ENCODE measurements at regions not wholly inside any gene's neighbourhood (a gene's known extent, or its start where the extent isn't known, plus 50 kb on each side); places are given as distances from the start of the nearest gene placed in this dataset.

GRCh38 chr6:22783931-22784330, 214.6 kb downstream of the HDGFL1 start:
- Mint-ChIP-seq H3K27ac (ENCODE audit: unreplicated experiment) (peak overlapping the region; percentile 12), H3K36me3 (ENCODE audit: unreplicated experiment) (peaks cover 9% of the 10 kb centered on the region), H3K9me3 (ENCODE audit: unreplicated experiment) (peaks cover 6% of the 10 kb centered on the region), H3K4me3 (ENCODE audit: unreplicated experiment) (no peak overlapping the region), H3K4me1 (ENCODE audit: low read depth, unreplicated experiment) (peaks cover 18% of the 10 kb centered on the region), H3K27me3 (ENCODE audit: unreplicated experiment) (no peaks in the 10 kb centered on the region)
- TF ChIP-seq CTCF (IDR thresholded peaks at IDR 0.05; ENCODE audit: partially characterized antibody, unreplicated experiment), result no peak
- DNase-seq, result no peak

- Mint-ChIP-seq H3K27me3 (ENCODE audit: unreplicated experiment) (no peaks in the 10 kb centered on the region), H3K9me3 (ENCODE audit: unreplicated experiment) (peaks cover 6% of the 10 kb centered on the region), H3K4me3 (ENCODE audit: unreplicated experiment) (peak overlapping the region; percentile 60), H3K36me3 (ENCODE audit: unreplicated experiment) (peaks cover 4% of the 10 kb centered on the region), H3K27ac (ENCODE audit: unreplicated experiment) (peak overlapping the region; percentile 62), H3K4me1 (ENCODE audit: low read depth, unreplicated experiment) (peaks cover 18% of the 10 kb centered on the region)
- DNase-seq, result peak; percentile 13
- no peak for TF ChIP-seq CTCF (IDR thresholded peaks at IDR 0.05; ENCODE audit: partially characterized antibody, unreplicated experiment)
Observed at GRCh38 chr6:22784601-22785410, 215.4 kb downstream of the HDGFL1 start.

GRCh38 chr6:22788038-22788437, 218.7 kb downstream of the HDGFL1 start:
- Mint-ChIP-seq H3K36me3 (ENCODE audit: unreplicated experiment) (peaks cover 5% of the 10 kb centered on the region), H3K27me3 (ENCODE audit: unreplicated experiment) (no peaks in the 10 kb centered on the region), H3K27ac (ENCODE audit: unreplicated experiment) (no peak overlapping the region), H3K4me3 (ENCODE audit: unreplicated experiment) (no peak overlapping the region), H3K4me1 (ENCODE audit: low read depth, unreplicated experiment) (peaks cover 18% of the 10 kb centered on the region), H3K9me3 (ENCODE audit: unreplicated experiment) (peaks cover 4% of the 10 kb centered on the region)
- no peak for DNase-seq
- TF ChIP-seq CTCF (IDR thresholded peaks at IDR 0.05; ENCODE audit: partially characterized antibody, unreplicated experiment), result no peak

- TF ChIP-seq CTCF (IDR thresholded peaks at IDR 0.05; ENCODE audit: partially characterized antibody, unreplicated experiment), result no peak
Observed at GRCh38 chr6:22789315-22789714, 219.9 kb downstream of the HDGFL1 start.

GRCh38 chr6:22794844-22795243, 225.5 kb downstream of the HDGFL1 start:
- DNase-seq, result no peak
- Mint-ChIP-seq H3K27ac (ENCODE audit: unreplicated experiment) (no peak overlapping the region), H3K36me3 (ENCODE audit: unreplicated experiment) (peaks cover 20% of the 10 kb centered on the region), H3K27me3 (ENCODE audit: unreplicated experiment) (no peaks in the 10 kb centered on the region), H3K4me3 (ENCODE audit: unreplicated experiment) (no peak overlapping the region), H3K9me3 (ENCODE audit: unreplicated experiment) (peaks cover 6% of the 10 kb centered on the region), H3K4me1 (ENCODE audit: low read depth, unreplicated experiment) (no peaks in the 10 kb centered on the region)
- no peak for TF ChIP-seq CTCF (IDR thresholded peaks at IDR 0.05; ENCODE audit: partially characterized antibody, unreplicated experiment)

More at GRCh38 chr6:22789315-22789714, 219.9 kb downstream of the HDGFL1 start:
- no peak for DNase-seq
- no peak overlapping the region for H3K4me3 Mint-ChIP-seq (ENCODE audit: unreplicated experiment)
- peaks cover 15% of the 10 kb centered on the region for H3K4me1 Mint-ChIP-seq (ENCODE audit: low read depth, unreplicated experiment)
- H3K36me3 Mint-ChIP-seq (ENCODE audit: unreplicated experiment), result peaks cover 5% of the 10 kb centered on the region
- H3K27ac Mint-ChIP-seq (ENCODE audit: unreplicated experiment), result no peak overlapping the region
- peaks cover 5% of the 10 kb centered on the region for H3K9me3 Mint-ChIP-seq (ENCODE audit: unreplicated experiment)
- H3K27me3 Mint-ChIP-seq (ENCODE audit: unreplicated experiment), result no peaks in the 10 kb centered on the region
